ENCODE measurements at regions not wholly inside any gene's neighbourhood (a gene's known extent, or its start where the extent isn't known, plus 50 kb on each side); places are given as distances from the start of the nearest gene placed in this dataset.

DNA sequence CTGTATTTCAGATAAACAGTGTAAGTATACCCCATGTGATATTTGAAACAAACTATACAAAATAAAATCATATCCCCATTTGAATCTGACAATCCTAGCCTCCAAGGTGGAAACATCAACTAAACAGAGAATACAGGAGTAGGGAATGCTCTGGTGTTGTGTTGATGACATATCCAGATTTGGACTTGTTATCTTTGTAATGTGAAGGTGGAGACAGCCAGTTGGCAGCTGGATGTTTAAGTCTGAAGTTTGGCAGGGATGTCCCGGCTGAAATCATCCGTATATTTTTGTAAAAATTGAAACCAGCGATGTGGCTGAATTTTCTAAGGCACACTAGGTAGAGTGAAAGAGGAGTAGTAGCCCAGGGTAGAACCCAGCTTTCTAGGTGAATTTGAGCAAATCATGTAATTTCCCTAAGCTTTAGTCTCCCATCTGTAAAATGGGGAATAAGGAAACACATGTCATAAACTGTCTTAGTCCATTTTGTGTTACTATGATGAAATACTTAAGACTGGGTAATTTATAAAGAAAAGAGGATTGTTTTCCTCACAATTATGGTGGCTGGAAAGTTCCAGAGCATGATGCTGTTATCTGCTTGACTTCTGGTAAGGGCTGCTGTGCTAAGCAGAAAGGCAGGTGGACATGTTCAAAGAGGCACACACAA lies 246.6 kb upstream of the APCDD1 start:
- no peaks in the 10 kb centered on the region for H3K36me3 ChIP-seq (ENCODE audit: control insufficient read depth in 1 of 2, insufficient read depth in 2 of 2, low read length in 2 of 2)
- POLR2A ChIA-PET = no interaction called here
- BruUV-seq (replicated peaks) = no TSS peak

More for the DNA sequence above, 246.6 kb upstream of the APCDD1 start:
- no peaks in the 10 kb centered on the region for H3K4me1 ChIP-seq (ENCODE audit: control insufficient read depth in 1 of 2, insufficient read depth in 2 of 2, low read length in 2 of 2)
- no peaks in the 10 kb centered on the region for H3K79me2 ChIP-seq (ENCODE audit: insufficient read depth, low read length)
- no peak overlapping the region for H2AFZ ChIP-seq (ENCODE audit: low read depth, low read length, poor library complexity, severe bottlenecking)
- no peak for DNase-seq (ENCODE audit: low read depth, low spot score)
- H3K27me3 ChIP-seq (ENCODE audit: insufficient read depth, low read length) = no peaks in the 10 kb centered on the region
- TF ChIP-seq FOSL1 (IDR thresholded peaks at IDR 0.05; ENCODE audit: low read depth) = no peak
- no peak for TF ChIP-seq EGR1 (IDR thresholded peaks at IDR 0.05; ENCODE audit: low read depth)
- no peak for TF ChIP-seq ZFX (IDR thresholded peaks at IDR 0.05)
- no peak for TF ChIP-seq REST (IDR thresholded peaks at IDR 0.05; ENCODE audit: low read depth)
- TF ChIP-seq POLR2A (IDR thresholded peaks at IDR 0.05; ENCODE audit: borderline replicate concordance, extremely low read depth, insufficient read depth, insufficient read length) = no peak
- TF ChIP-seq, protein P1, sequence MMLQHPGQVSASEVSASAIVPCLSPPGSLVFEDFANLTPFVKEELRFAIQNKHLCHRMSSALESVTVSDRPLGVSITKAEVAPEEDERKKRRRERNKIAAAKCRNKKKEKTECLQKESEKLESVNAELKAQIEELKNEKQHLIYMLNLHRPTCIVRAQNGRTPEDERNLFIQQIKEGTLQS (IDR thresholded peaks at IDR 0.05) = no peak
- no peak for TF ChIP-seq CEBPB (IDR thresholded peaks at IDR 0.05; ENCODE audit: low read depth)
- no peak for TF ChIP-seq EZH2phosphoT487 (IDR thresholded peaks at IDR 0.05; ENCODE audit: borderline replicate concordance)
- TF ChIP-seq, protein P2, sequence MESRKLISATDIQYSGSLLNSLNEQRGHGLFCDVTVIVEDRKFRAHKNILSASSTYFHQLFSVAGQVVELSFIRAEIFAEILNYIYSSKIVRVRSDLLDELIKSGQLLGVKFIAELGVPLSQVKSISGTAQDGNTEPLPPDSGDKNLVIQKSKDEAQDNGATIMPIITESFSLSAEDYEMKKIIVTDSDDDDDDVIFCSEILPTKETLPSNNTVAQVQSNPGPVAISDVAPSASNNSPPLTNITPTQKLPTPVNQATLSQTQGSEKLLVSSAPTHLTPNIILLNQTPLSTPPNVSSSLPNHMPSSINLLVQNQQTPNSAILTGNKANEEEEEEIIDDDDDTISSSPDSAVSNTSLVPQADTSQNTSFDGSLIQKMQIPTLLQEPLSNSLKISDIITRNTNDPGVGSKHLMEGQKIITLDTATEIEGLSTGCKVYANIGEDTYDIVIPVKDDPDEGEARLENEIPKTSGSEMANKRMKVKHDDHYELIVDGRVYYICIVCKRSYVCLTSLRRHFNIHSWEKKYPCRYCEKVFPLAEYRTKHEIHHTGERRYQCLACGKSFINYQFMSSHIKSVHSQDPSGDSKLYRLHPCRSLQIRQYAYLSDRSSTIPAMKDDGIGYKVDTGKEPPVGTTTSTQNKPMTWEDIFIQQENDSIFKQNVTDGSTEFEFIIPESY (IDR thresholded peaks at IDR 0.05; ENCODE audit: extremely low read depth, insufficient replicate concordance, low read length) = no peak
- TF ChIP-seq SP1 (IDR thresholded peaks at IDR 0.05; ENCODE audit: low read depth) = no peak
- no peak for TF ChIP-seq TCF7L2 (IDR thresholded peaks at IDR 0.05; ENCODE audit: borderline replicate concordance, extremely low read depth, insufficient read depth, insufficient read length)
- no peak for TF ChIP-seq ELF1 (IDR thresholded peaks at IDR 0.05; ENCODE audit: borderline replicate concordance, low read depth)
- no peak for TF ChIP-seq ZNF274 (IDR thresholded peaks at IDR 0.05; ENCODE audit: low read depth, low read length)
- TF ChIP-seq, protein P3, sequence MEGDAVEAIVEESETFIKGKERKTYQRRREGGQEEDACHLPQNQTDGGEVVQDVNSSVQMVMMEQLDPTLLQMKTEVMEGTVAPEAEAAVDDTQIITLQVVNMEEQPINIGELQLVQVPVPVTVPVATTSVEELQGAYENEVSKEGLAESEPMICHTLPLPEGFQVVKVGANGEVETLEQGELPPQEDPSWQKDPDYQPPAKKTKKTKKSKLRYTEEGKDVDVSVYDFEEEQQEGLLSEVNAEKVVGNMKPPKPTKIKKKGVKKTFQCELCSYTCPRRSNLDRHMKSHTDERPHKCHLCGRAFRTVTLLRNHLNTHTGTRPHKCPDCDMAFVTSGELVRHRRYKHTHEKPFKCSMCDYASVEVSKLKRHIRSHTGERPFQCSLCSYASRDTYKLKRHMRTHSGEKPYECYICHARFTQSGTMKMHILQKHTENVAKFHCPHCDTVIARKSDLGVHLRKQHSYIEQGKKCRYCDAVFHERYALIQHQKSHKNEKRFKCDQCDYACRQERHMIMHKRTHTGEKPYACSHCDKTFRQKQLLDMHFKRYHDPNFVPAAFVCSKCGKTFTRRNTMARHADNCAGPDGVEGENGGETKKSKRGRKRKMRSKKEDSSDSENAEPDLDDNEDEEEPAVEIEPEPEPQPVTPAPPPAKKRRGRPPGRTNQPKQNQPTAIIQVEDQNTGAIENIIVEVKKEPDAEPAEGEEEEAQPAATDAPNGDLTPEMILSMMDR (IDR thresholded peaks at IDR 0.05 in 2 of 3, conservative IDR thresholded peaks at IDR 0.05 in 1 of 3; ENCODE audit: borderline replicate concordance in 1 of 3, insufficient read depth in 1 of 3, low read depth in 2 of 3, low read length in 2 of 3) = no peak
- TF ChIP-seq CBX3 (IDR thresholded peaks at IDR 0.05; ENCODE audit: low read depth) = no peak
- TF ChIP-seq EZH2 (IDR thresholded peaks at IDR 0.05) = no peak
- TF ChIP-seq SIN3A (IDR thresholded peaks at IDR 0.05; ENCODE audit: low read depth) = no peak
- TF ChIP-seq POLR2AphosphoS5 (IDR thresholded peaks at IDR 0.05; ENCODE audit: low read depth, low read length) = no peak
- TF ChIP-seq YY1 (IDR thresholded peaks at IDR 0.05; ENCODE audit: extremely low read depth, insufficient replicate concordance, low read depth, low read length) = no peak
- TF ChIP-seq MAX (IDR thresholded peaks at IDR 0.05) = no peak
- no peaks in the 10 kb centered on the region for H3K9me3 ChIP-seq (ENCODE audit: control insufficient read depth in 1 of 2, insufficient read depth in 1 of 2, low read depth in 1 of 2, low read length in 2 of 2)
- no peak for ATAC-seq
- H3K4me2 ChIP-seq (ENCODE audit: low read length) = no peak overlapping the region
- H4K20me1 ChIP-seq (ENCODE audit: insufficient read depth) = no peaks in the 10 kb centered on the region
- no peak overlapping the region for H3K27ac ChIP-seq (ENCODE audit: low read depth, low read length)
- H3K4me3 ChIP-seq (replicated peaks in 1 of 2; ENCODE audit: low read depth in 1 of 2, low read length in 2 of 2) = no peak overlapping the region
- RAD21 ChIA-PET (ENCODE audit: low non-redundant PET in 1 of 2, low total read pairs in 2 of 2, uncharacterized antibody in 2 of 2, unreplicated experiment in 2 of 2) = no interaction called here
- H3K9ac ChIP-seq (ENCODE audit: low read length) = no peak overlapping the region
- H3K9me2 ChIP-seq (ENCODE audit: insufficient read depth) = no peaks in the 10 kb centered on the region
- CTCF ChIA-PET = no interaction called here
- intact Hi-C loops (cut with micrococcal nuclease) = no loop called here

All from HCT116 (cell line).